GM23338 (cell line): ENCODE measurements at regions not wholly inside any gene's neighbourhood (a gene's known extent, or its start where the extent isn't known, plus 50 kb on each side); places are given as distances from the start of the nearest gene placed in this dataset.

Experiments used
- ATAC-seq: fragments of 200-7000 bp; cut with Tn5 transposase; 3 replicates; pipeline ENCODE4 v1.9.1; 2020
- DNase-seq: peaks from one replicate; pipeline ENCODE4 v3.0.0-alpha.2; 2015; ENCODE audit warnings: low spot score
- H2AFZ ChIP-seq: fragments of 200-600 bp; sonication (generic); 2 replicates; pipeline ENCODE4 v1.8.0; 2016; ENCODE audit warnings: antibody characterized with exemption, mild to moderate bottlenecking, moderate library complexity
- H3F3A ChIP-seq: fragments of 200-600 bp; sonication (generic); replicated peaks from 2 replicates; pipeline ENCODE4 v1.8.0; 2017; ENCODE audit warnings: antibody characterized with exemption, mixed run types, low read depth
- H3K27ac ChIP-seq: fragments of 200-600 bp; sonication (generic); 2 replicates; pipeline ENCODE4 v1.6.1; 2016; ENCODE audit warnings: low read depth
- H3K27me3 ChIP-seq: fragments of 200-600 bp; sonication (generic); 2 replicates; pipeline ENCODE4 v1.8.0; 2016; ENCODE audit warnings: mild to moderate bottlenecking, mixed run types, moderate library complexity; ENCODE audit not compliant: insufficient read depth
- H3K36me3 ChIP-seq: fragments of 200-600 bp; sonication (generic); 2 replicates; pipeline ENCODE4 v1.8.0; 2016; ENCODE audit warnings: mild to moderate bottlenecking; ENCODE audit not compliant: insufficient read depth
- H3K4me1 ChIP-seq: fragments of 200-600 bp; sonication (generic); 2 replicates; pipeline ENCODE4 v1.8.0; 2016; ENCODE audit warnings: mild to moderate bottlenecking, moderate library complexity; ENCODE audit not compliant: insufficient read depth
- H3K4me2 ChIP-seq: fragments of 200-600 bp; sonication (generic); 2 replicates; pipeline ENCODE4 v1.7.1; 2017; ENCODE audit warnings: mixed run types
- H3K4me3 ChIP-seq: fragments of 200-600 bp; sonication (generic); 2 replicates; pipeline ENCODE4 v1.6.1; 2016; ENCODE audit warnings: mixed run types
- H3K79me2 ChIP-seq: fragments of 200-600 bp; sonication (generic); replicated peaks from 2 replicates; pipeline ENCODE4 v1.8.0; 2017; ENCODE audit warnings: mild to moderate bottlenecking; ENCODE audit not compliant: insufficient read depth
- H3K9me2 ChIP-seq: fragments of 200-600 bp; sonication (generic); 2 replicates; pipeline ENCODE4 v1.8.0; 2017; ENCODE audit not compliant: insufficient read depth
- H4K20me1 ChIP-seq: fragments of 200-600 bp; sonication (generic); replicated peaks from 2 replicates; pipeline ENCODE4 v1.8.0; 2017; ENCODE audit warnings: mild to moderate bottlenecking; ENCODE audit not compliant: insufficient read depth
- H3K27ac Mint-ChIP-seq: 2 replicates; pipeline ENCODE4 v1.8.0; 2020; ENCODE audit warnings: inconsistent platforms, mild to moderate bottlenecking, moderate library complexity, mixed read lengths
- H3K27me3 Mint-ChIP-seq: 3 replicates; pipeline ENCODE4 v1.8.0; 2022; ENCODE audit warnings: low read depth, mild to moderate bottlenecking, moderate library complexity, mixed read lengths, inconsistent platforms; ENCODE audit not compliant: insufficient read depth, poor library complexity
- H3K36me3 Mint-ChIP-seq: 3 replicates; pipeline ENCODE4 v1.8.0; 2021; ENCODE audit warnings: low read depth, mild to moderate bottlenecking, inconsistent platforms, moderate library complexity, mixed read lengths
- H3K4me1 Mint-ChIP-seq: 3 replicates; pipeline ENCODE4 v1.8.0; 2020; ENCODE audit warnings: mild to moderate bottlenecking, inconsistent platforms, mixed read lengths
- H3K4me3 Mint-ChIP-seq: 3 replicates; pipeline ENCODE4 v1.8.0; 2021; ENCODE audit warnings: moderate library complexity, mild to moderate bottlenecking, inconsistent platforms, mixed read lengths
- H3K9me3 Mint-ChIP-seq: 3 replicates; pipeline ENCODE4 v1.8.0; 2020; ENCODE audit warnings: moderate library complexity, mild to moderate bottlenecking, inconsistent platforms, mixed read lengths
- CTCF ChIP-seq, 2 experiments: fragments of 200-600 bp in 1 of 2; sonication (generic) in 1 of 2; conservative IDR thresholded peaks; 2 replicates each; pipeline versions ENCODE4 v1.5.1 to v1.6.1; 2016 to 2017; ENCODE audit warnings: antibody characterized with exemption in 2 of 2, low read depth in 2 of 2, mild to moderate bottlenecking in 2 of 2, moderate library complexity in 1 of 2
- EZH2 ChIP-seq: fragments of 200-600 bp; sonication (generic); IDR thresholded peaks from one replicate; pipeline ENCODE4 v1.8.0; 2017; ENCODE audit warnings: antibody characterized with exemption, mild to moderate bottlenecking, low read depth; ENCODE audit not compliant: unreplicated experiment
- EZH2phosphoT487 ChIP-seq: fragments of 200-600 bp; sonication (generic); IDR thresholded peaks from one replicate; pipeline ENCODE4 v1.8.1; 2018; ENCODE audit warnings: antibody characterized with exemption; ENCODE audit not compliant: unreplicated experiment
- JUNB ChIP-seq: IDR thresholded peaks from one replicate; pipeline ENCODE4 v1.6.1; 2016; ENCODE audit warnings: antibody characterized with exemption; ENCODE audit not compliant: unreplicated experiment
- NANOG ChIP-seq: IDR thresholded peaks from 2 replicates; pipeline ENCODE4 v1.6.1; 2016; ENCODE audit warnings: antibody characterized with exemption, borderline replicate concordance
- POLR2AphosphoS5 ChIP-seq: IDR thresholded peaks from 2 replicates; pipeline ENCODE4 v1.6.1; 2016; ENCODE audit warnings: antibody characterized with exemption, low read depth
- STAT1 ChIP-seq: IDR thresholded peaks from one replicate; pipeline ENCODE4 v1.6.1; 2016; ENCODE audit warnings: antibody characterized with exemption; ENCODE audit not compliant: unreplicated experiment
- ZNF114 ChIP-seq: fragments of 250-450 bp; sonication (Bioruptor Pico); IDR thresholded peaks from 2 replicates; pipeline ENCODE4 v1.5.0; 2020; ENCODE audit warnings: mild to moderate bottlenecking, moderate library complexity
- ZNF331 ChIP-seq: fragments of 250-450 bp; sonication (Bioruptor Pico); IDR thresholded peaks from 2 replicates; pipeline ENCODE4 v1.5.0; 2020; ENCODE audit warnings: low read depth, mild to moderate bottlenecking, moderate library complexity
- ZNF462 ChIP-seq: fragments of 250-450 bp; sonication (Bioruptor Pico); IDR thresholded peaks from 2 replicates; pipeline ENCODE4 v1.5.0; 2020; ENCODE audit warnings: mild to moderate bottlenecking, moderate library complexity
- TF ChIP-seq, protein P1 (sequence below): IDR thresholded peaks from one replicate; pipeline ENCODE4 v1.6.1; 2018; ENCODE audit warnings: antibody characterized with exemption; ENCODE audit not compliant: unreplicated experiment
- TF ChIP-seq, protein P2 (sequence below): IDR thresholded peaks from 2 replicates; pipeline ENCODE4 v1.6.1; 2016; ENCODE audit warnings: antibody characterized with exemption

DNA sequence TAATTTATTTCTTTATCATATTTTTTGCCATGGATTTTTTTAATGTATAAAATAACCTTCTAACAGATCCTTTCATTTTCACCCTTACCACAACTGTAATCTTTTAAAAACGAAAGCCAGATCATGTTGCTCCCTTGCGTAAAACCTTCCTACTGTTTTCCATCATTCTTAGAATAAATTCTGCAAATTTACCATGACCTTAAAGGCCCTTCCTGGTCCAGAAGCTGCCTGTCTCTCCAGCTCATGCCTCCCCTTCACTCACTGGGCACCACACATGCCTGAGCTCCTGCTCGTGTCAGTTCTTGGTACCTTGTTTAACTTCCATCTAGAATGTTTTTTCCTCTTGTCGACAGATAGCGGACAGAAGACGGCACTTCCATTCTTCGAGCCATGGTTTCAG, 245.0 kb upstream of the CDH5 start:
- Histone ChIP-seq H3K4me1 (no peaks in the 10 kb centered on the region), H2AFZ (no peak overlapping the region), H3K79me2 (no peaks in the 10 kb centered on the region), H3K36me3 (no peaks in the 10 kb centered on the region), H3F3A (no peaks in the 10 kb centered on the region), H3K4me3 (no peak overlapping the region), H3K4me2 (no peak overlapping the region), H3K27me3 (no peaks in the 10 kb centered on the region), H4K20me1 (no peaks in the 10 kb centered on the region), H3K27ac (no peak overlapping the region), H3K9me2 (no peaks in the 10 kb centered on the region)
- no peaks in the 10 kb centered on the region for H3K36me3 Mint-ChIP-seq
- ATAC-seq (no peak), DNase-seq (no peak)
- TF ChIP-seq EZH2phosphoT487 (no peak), ZNF331 (no peak), ZNF462 (no peak), STAT1 (no peak), EZH2 (no peak), POLR2AphosphoS5 (no peak), ZNF114 (CRISPR knock-in tag) (no peak), NANOG (no peak), CTCF (conservative IDR thresholded peaks at IDR 0.05; ENCODE audit: low read depth in 2 of 2) (no peak), JUNB (no peak)
- TF ChIP-seq, protein P1, sequence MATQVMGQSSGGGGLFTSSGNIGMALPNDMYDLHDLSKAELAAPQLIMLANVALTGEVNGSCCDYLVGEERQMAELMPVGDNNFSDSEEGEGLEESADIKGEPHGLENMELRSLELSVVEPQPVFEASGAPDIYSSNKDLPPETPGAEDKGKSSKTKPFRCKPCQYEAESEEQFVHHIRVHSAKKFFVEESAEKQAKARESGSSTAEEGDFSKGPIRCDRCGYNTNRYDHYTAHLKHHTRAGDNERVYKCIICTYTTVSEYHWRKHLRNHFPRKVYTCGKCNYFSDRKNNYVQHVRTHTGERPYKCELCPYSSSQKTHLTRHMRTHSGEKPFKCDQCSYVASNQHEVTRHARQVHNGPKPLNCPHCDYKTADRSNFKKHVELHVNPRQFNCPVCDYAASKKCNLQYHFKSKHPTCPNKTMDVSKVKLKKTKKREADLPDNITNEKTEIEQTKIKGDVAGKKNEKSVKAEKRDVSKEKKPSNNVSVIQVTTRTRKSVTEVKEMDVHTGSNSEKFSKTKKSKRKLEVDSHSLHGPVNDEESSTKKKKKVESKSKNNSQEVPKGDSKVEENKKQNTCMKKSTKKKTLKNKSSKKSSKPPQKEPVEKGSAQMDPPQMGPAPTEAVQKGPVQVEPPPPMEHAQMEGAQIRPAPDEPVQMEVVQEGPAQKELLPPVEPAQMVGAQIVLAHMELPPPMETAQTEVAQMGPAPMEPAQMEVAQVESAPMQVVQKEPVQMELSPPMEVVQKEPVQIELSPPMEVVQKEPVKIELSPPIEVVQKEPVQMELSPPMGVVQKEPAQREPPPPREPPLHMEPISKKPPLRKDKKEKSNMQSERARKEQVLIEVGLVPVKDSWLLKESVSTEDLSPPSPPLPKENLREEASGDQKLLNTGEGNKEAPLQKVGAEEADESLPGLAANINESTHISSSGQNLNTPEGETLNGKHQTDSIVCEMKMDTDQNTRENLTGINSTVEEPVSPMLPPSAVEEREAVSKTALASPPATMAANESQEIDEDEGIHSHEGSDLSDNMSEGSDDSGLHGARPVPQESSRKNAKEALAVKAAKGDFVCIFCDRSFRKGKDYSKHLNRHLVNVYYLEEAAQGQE, result no peak
- TF ChIP-seq, protein P2, sequence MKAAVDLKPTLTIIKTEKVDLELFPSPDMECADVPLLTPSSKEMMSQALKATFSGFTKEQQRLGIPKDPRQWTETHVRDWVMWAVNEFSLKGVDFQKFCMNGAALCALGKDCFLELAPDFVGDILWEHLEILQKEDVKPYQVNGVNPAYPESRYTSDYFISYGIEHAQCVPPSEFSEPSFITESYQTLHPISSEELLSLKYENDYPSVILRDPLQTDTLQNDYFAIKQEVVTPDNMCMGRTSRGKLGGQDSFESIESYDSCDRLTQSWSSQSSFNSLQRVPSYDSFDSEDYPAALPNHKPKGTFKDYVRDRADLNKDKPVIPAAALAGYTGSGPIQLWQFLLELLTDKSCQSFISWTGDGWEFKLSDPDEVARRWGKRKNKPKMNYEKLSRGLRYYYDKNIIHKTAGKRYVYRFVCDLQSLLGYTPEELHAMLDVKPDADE, result no peak
- no peak overlapping the region for H3K4me3 Mint-ChIP-seq
- H3K9me3 Mint-ChIP-seq, result no peaks in the 10 kb centered on the region; the same call in 2 of the 3 replicates
- H3K27ac Mint-ChIP-seq, result no peak overlapping the region
- no peaks in the 10 kb centered on the region for H3K4me1 Mint-ChIP-seq
- no peaks in the 10 kb centered on the region for H3K27me3 Mint-ChIP-seq
